WTC11 (cell line): ENCODE measurements at regions not wholly inside any gene's neighbourhood (a gene's known extent, or its start where the extent isn't known, plus 50 kb on each side); places are given as distances from the start of the nearest gene placed in this dataset.

Experiments
- ATAC-seq: fragments of 200-7000 bp; cut with Tn5 transposase; 2 replicates; pipeline ENCODE4 v1.10.0; 2021; ENCODE audit warnings: mild to moderate bottlenecking, moderate library complexity
- CTCF ChIA-PET: fragments of 300-600 bp; sonication (Branson Sonifier 250); formaldehyde crosslinking; loops from one replicate; lab custom pipeline; 2021; ENCODE audit warnings: antibody characterized with exemption; lab: Charles Lee
- POLR2A ChIA-PET: fragments of 350-600 bp; sonication (Branson Sonifier 250); formaldehyde crosslinking; loops from one replicate; lab custom pipeline; 2021; ENCODE audit warnings: antibody characterized with exemption; lab: Charles Lee
- DNase-seq: peaks from one replicate; pipeline ENCODE4 v3.0.0; 2021; ENCODE audit warnings: low spot score
- H3K27ac Mint-ChIP-seq: 2 replicates; pipeline ENCODE4 v1.8.0; 2021; ENCODE audit warnings: mixed read lengths
- H3K27me3 Mint-ChIP-seq: 2 replicates; pipeline ENCODE4 v1.8.0; 2021; ENCODE audit warnings: low read depth, mild to moderate bottlenecking, moderate library complexity, mixed read lengths
- H3K36me3 Mint-ChIP-seq: 2 replicates; pipeline ENCODE4 v1.8.0; 2021; ENCODE audit warnings: mixed read lengths
- H3K4me1 Mint-ChIP-seq: 2 replicates; pipeline ENCODE4 v1.8.0; 2022; ENCODE audit warnings: mixed read lengths
- H3K4me3 Mint-ChIP-seq: 2 replicates; pipeline ENCODE4 v1.8.0; 2021; ENCODE audit warnings: mild to moderate bottlenecking, moderate library complexity, mixed read lengths
- H3K9me3 Mint-ChIP-seq: 2 replicates; pipeline ENCODE4 v1.8.0; 2021; ENCODE audit warnings: mixed read lengths
- ATF1 ChIP-seq: sonication (generic); formaldehyde crosslinking; IDR thresholded peaks from 2 replicates; pipeline ENCODE4 v1.8.1; 2023; ENCODE audit warnings: mild to moderate bottlenecking, moderate library complexity, missing genetic modification reagents
- CTCF ChIP-seq: fragments of 200-600 bp; IDR thresholded peaks from 2 replicates; pipeline ENCODE4 v1.8.0; 2022; ENCODE audit warnings: antibody characterized with exemption
- E2F5 ChIP-seq: sonication (generic); formaldehyde crosslinking; IDR thresholded peaks from 2 replicates; pipeline ENCODE4 v1.8.1; 2022; ENCODE audit warnings: mild to moderate bottlenecking, moderate library complexity, missing genetic modification reagents
- EMX1 ChIP-seq: fragments of 250-450 bp; sonication (Bioruptor Pico); IDR thresholded peaks from 2 replicates; pipeline ENCODE4 v1.8.0; 2021; ENCODE audit warnings: mild to moderate bottlenecking
- ETV6 ChIP-seq: sonication (generic); formaldehyde crosslinking; IDR thresholded peaks from 2 replicates; pipeline ENCODE4 v1.8.1; 2022; ENCODE audit warnings: mild to moderate bottlenecking, missing genetic modification reagents
- FOXK1 ChIP-seq: sonication (generic); formaldehyde crosslinking; IDR thresholded peaks from 2 replicates; pipeline ENCODE4 v1.8.0; 2022; ENCODE audit warnings: mild to moderate bottlenecking, moderate library complexity, missing genetic modification reagents
- JUN ChIP-seq: sonication (generic); formaldehyde crosslinking; IDR thresholded peaks from 2 replicates; pipeline ENCODE4 v1.8.0; 2023; ENCODE audit warnings: mild to moderate bottlenecking, missing genetic modification reagents
- MAX ChIP-seq: sonication (generic); formaldehyde crosslinking; IDR thresholded peaks from 2 replicates; pipeline ENCODE4 v1.8.0; 2022; ENCODE audit warnings: mild to moderate bottlenecking, missing genetic modification reagents
- MXD4 ChIP-seq: fragments of 250-450 bp; sonication (Bioruptor Pico); IDR thresholded peaks from 2 replicates; pipeline ENCODE4 v1.8.0; 2021; ENCODE audit warnings: mild to moderate bottlenecking, moderate library complexity, borderline replicate concordance
- NFATC4 ChIP-seq: fragments of 250-450 bp; sonication (Bioruptor Pico); IDR thresholded peaks from 2 replicates; pipeline ENCODE4 v1.9.0; 2021; ENCODE audit warnings: mild to moderate bottlenecking
- NR2C2 ChIP-seq: sonication (generic); formaldehyde crosslinking; IDR thresholded peaks from 2 replicates; pipeline ENCODE4 v1.8.0; 2022; ENCODE audit warnings: mild to moderate bottlenecking, missing genetic modification reagents
- NR3C1 ChIP-seq: sonication (generic); formaldehyde crosslinking; conservative IDR thresholded peaks from 2 replicates; pipeline ENCODE4 v1.8.1; 2023; ENCODE audit warnings: low read depth, mild to moderate bottlenecking, missing genetic modification reagents
- PRRX2 ChIP-seq: fragments of 250-450 bp; sonication (Bioruptor Pico); IDR thresholded peaks from 2 replicates; pipeline ENCODE4 v1.8.0; 2021; ENCODE audit warnings: mild to moderate bottlenecking
- RELA ChIP-seq: sonication (generic); formaldehyde crosslinking; IDR thresholded peaks from 2 replicates; pipeline ENCODE4 v1.8.1; 2022; ENCODE audit warnings: missing genetic modification reagents, mild to moderate bottlenecking, borderline replicate concordance
- RORB ChIP-seq: fragments of 250-450 bp; sonication (Bioruptor Pico); IDR thresholded peaks from 2 replicates; pipeline ENCODE4 v1.9.0; 2021; ENCODE audit warnings: mild to moderate bottlenecking
- SOX15 ChIP-seq: fragments of 250-450 bp; sonication (Bioruptor Pico); IDR thresholded peaks from 2 replicates; pipeline ENCODE4 v1.9.0; 2021; ENCODE audit warnings: mild to moderate bottlenecking
- TP53 ChIP-seq: sonication (generic); formaldehyde crosslinking; IDR thresholded peaks from 2 replicates; pipeline ENCODE4 v1.8.1; 2023; ENCODE audit warnings: mild to moderate bottlenecking, missing genetic modification reagents
- USF2 ChIP-seq: sonication (generic); formaldehyde crosslinking; IDR thresholded peaks from 2 replicates; pipeline ENCODE4 v1.8.1; 2023; ENCODE audit warnings: mild to moderate bottlenecking, missing genetic modification reagents, moderate library complexity
- ZMAT4 ChIP-seq: fragments of 250-450 bp; sonication (Bioruptor Pico); IDR thresholded peaks from 2 replicates; pipeline ENCODE4 v1.9.0; 2021; ENCODE audit warnings: mild to moderate bottlenecking
- ZNF138 ChIP-seq: sonication (generic); formaldehyde crosslinking; conservative IDR thresholded peaks from 2 replicates; pipeline ENCODE4 v1.8.1; 2022; ENCODE audit warnings: mild to moderate bottlenecking, moderate library complexity, missing genetic modification reagents
- ZNF263 ChIP-seq: sonication (generic); formaldehyde crosslinking; IDR thresholded peaks from 2 replicates; pipeline ENCODE4 v1.8.1; 2022; ENCODE audit warnings: low read depth, mild to moderate bottlenecking, moderate library complexity, missing genetic modification reagents
- ZNF281 ChIP-seq: sonication (generic); formaldehyde crosslinking; IDR thresholded peaks from 2 replicates; pipeline ENCODE4 v1.8.0; 2023; ENCODE audit warnings: mild to moderate bottlenecking, missing genetic modification reagents
- ZNF423 ChIP-seq: fragments of 250-450 bp; sonication (Bioruptor Pico); IDR thresholded peaks from 2 replicates; pipeline ENCODE4 v2.1.2; 2022; ENCODE audit warnings: mild to moderate bottlenecking, moderate library complexity
- ZNF512 ChIP-seq: sonication (generic); formaldehyde crosslinking; IDR thresholded peaks from 2 replicates; pipeline ENCODE4 v1.8.1; 2022; ENCODE audit warnings: missing genetic modification reagents, borderline replicate concordance

- TF ChIP-seq MAX (CRISPR knock-in tag) (no peak), ZNF281 (CRISPR knock-in tag) (no peak), PRRX2 (no peak), ZMAT4 (CRISPR knock-in tag) (no peak), TP53 (CRISPR knock-in tag) (no peak)
Observed at GRCh38 chr1:175826705-175827104, 83.3 kb upstream of the TNR start (continued).

- H3K9me3 Mint-ChIP-seq: peaks cover 25% of the 10 kb centered on the region
- peak; percentile 65; the same call in 1 of the 2 replicates for TF ChIP-seq CTCF
- no peak for TF ChIP-seq ETV6
- TF ChIP-seq, all 79 proteins: peak for 1
- Mint-ChIP-seq H3K4me1 (peaks cover 5% of the 10 kb centered on the region), H3K36me3 (peaks cover 20% of the 10 kb centered on the region), H3K27ac (no peak overlapping the region), H3K27me3 (no peaks in the 10 kb centered on the region; the same call in 1 of the 2 replicates), H3K4me3 (no peak overlapping the region)
- DNase-seq (peak; percentile 88), ATAC-seq (peak; percentile 97)
- ChIA-PET POLR2A (no interaction called here), CTCF (interaction anchor here (0.6 to 2.6 kb wide), 23 partner anchors 10 to 699 kb away, joined by 3 to 18 read pairs (median 4); partner anchors contain the start of gene TNR)
Observed at GRCh38 chr1:175824079-175824478, 80.7 kb upstream of the TNR start.

GRCh38 chr1:175823406-175823805 lies 80.0 kb upstream of the TNR start:
- Mint-ChIP-seq H3K4me1 (peaks cover 12% of the 10 kb centered on the region), H3K4me3 (no peak overlapping the region), H3K9me3 (peaks cover 19% of the 10 kb centered on the region), H3K36me3 (peaks cover 15% of the 10 kb centered on the region), H3K27ac (no peak overlapping the region), H3K27me3 (no peaks in the 10 kb centered on the region)
- ATAC-seq: no peak
- TF ChIP-seq EMX1 (CRISPR knock-in tag): no peak
- no peak for TF ChIP-seq NFATC4
- no peak for TF ChIP-seq NR3C1
- no peak for TF ChIP-seq RORB
- no peak for TF ChIP-seq USF2
- TF ChIP-seq FOXK1 (CRISPR knock-in tag): no peak
- no peak for TF ChIP-seq SOX15
- TF ChIP-seq ZNF138 (CRISPR knock-in tag): no peak
- TF ChIP-seq RELA (CRISPR knock-in tag): no peak
- TF ChIP-seq ZNF263 (CRISPR knock-in tag): no peak
- no peak for TF ChIP-seq MXD4 (CRISPR knock-in tag)
- TF ChIP-seq E2F5: no peak
- TF ChIP-seq ZNF512 (CRISPR knock-in tag): no peak
- TF ChIP-seq ATF1: no peak
- TF ChIP-seq ZNF423 (CRISPR knock-in tag): no peak
- TF ChIP-seq NR2C2 (CRISPR knock-in tag): no peak
- TF ChIP-seq JUN (CRISPR knock-in tag): no peak
- no peak for DNase-seq
- ChIA-PET POLR2A (no interaction called here), CTCF (interaction anchor here (0.5 to 2.6 kb wide), 16 partner anchors 16 to 698 kb away, joined by 3 to 18 read pairs (median 4); partner anchors contain the start of gene TNR)
